NCI-H1436 treated with DMSO at 0.1 percent for 48 hours (cell line): ENCODE measurements at regions not wholly inside any gene's neighbourhood (a gene's known extent, or its start where the extent isn't known, plus 50 kb on each side); places are given as distances from the start of the nearest gene placed in this dataset.
"Not testable (repeated sequence)": the region's sequence is repeated elsewhere in the genome, so short reads cannot be mapped to it uniquely, and the experiment has no call there.

Experiments
- DNase-seq: peaks from one replicate; lab custom pipeline; 2025; lab: John Stamatoyannopoulos, UW

- DNase-seq = no peak
Observed at GRCh38 chr11:37322333-37323194, 724.5 kb upstream of the RAG2 start.

GRCh38 chr11:37320921-37321320, 722.9 kb upstream of the RAG2 start:
- no peak for DNase-seq

- no peak for DNase-seq
Observed at GRCh38 chr11:37317803-37318202, 719.8 kb upstream of the RAG2 start.

- no peak for DNase-seq
Observed at GRCh38 chr11:37313266-37313665, 715.2 kb upstream of the RAG2 start.

- DNase-seq = no peak
Observed at GRCh38 chr11:37306563-37306962, 708.5 kb upstream of the RAG2 start.

GRCh38 chr11:37301405-37301804, 703.4 kb upstream of the RAG2 start:
- not testable (repeated sequence) for DNase-seq

- DNase-seq = no peak
Observed at GRCh38 chr11:37298173-37298572, 700.1 kb upstream of the RAG2 start.

GRCh38 chr11:37286890-37287289, 688.9 kb upstream of the RAG2 start:
- no peak for DNase-seq

GRCh38 chr11:37282367-37282766, 684.3 kb upstream of the RAG2 start:
- DNase-seq = no peak

GRCh38 chr11:37280200-37280599, 682.2 kb upstream of the RAG2 start:
- no peak for DNase-seq

- no peak for DNase-seq
Observed at GRCh38 chr11:37277896-37278465, 679.9 kb upstream of the RAG2 start.

- DNase-seq = no peak
Observed at GRCh38 chr11:37264783-37265182, 666.7 kb upstream of the RAG2 start.

GRCh38 chr11:37264060-37264459, 666.0 kb upstream of the RAG2 start:
- DNase-seq = no peak

- not testable (repeated sequence) for DNase-seq
Observed at GRCh38 chr11:37263467-37263866, 665.4 kb upstream of the RAG2 start.

GRCh38 chr11:37259734-37260133, 661.7 kb upstream of the RAG2 start:
- no peak for DNase-seq

- no peak for DNase-seq
Observed at GRCh38 chr11:37248145-37248544, 650.1 kb upstream of the RAG2 start.

- DNase-seq = not testable (repeated sequence)
Observed at GRCh38 chr11:37246092-37246491, 648.1 kb upstream of the RAG2 start.

GRCh38 chr11:37230865-37231264, 632.8 kb upstream of the RAG2 start:
- DNase-seq = no peak

- DNase-seq = no peak
Observed at GRCh38 chr11:37223962-37224361, 625.9 kb upstream of the RAG2 start.

GRCh38 chr11:37203006-37203405, 605.0 kb upstream of the RAG2 start:
- DNase-seq = no peak

- DNase-seq = no peak
Observed at GRCh38 chr11:37199082-37199481, 601.0 kb upstream of the RAG2 start.

- no peak for DNase-seq
Observed at GRCh38 chr11:37184326-37184725, 586.3 kb upstream of the RAG2 start.

GRCh38 chr11:37182031-37182430, 584.0 kb upstream of the RAG2 start:
- no peak for DNase-seq

GRCh38 chr11:37177721-37178120, 579.7 kb upstream of the RAG2 start:
- DNase-seq = no peak
